Right renal pelvis (tissue), 4 donors: ENCODE measurements at regions not wholly inside any gene's neighbourhood (a gene's known extent, or its start where the extent isn't known, plus 50 kb on each side); places are given as distances from the start of the nearest gene placed in this dataset.

Experiments
- DNase-seq, 4 donors: peaks; one replicate each; pipeline ENCODE4 v3.0.0-alpha.2; 2013; ENCODE audit warnings: low read depth in 4 of 4, low spot score in 3 of 4, missing footprints in 1 of 4

- DNase-seq = no peak
Measured at GRCh38 chrX:96311366-96311765, 373.3 kb upstream of the DIAPH2 start.

GRCh38 chrX:96314985-96315384 is 369.7 kb upstream of the DIAPH2 start:
- DNase-seq = no peak

- DNase-seq = no peak
Measured at GRCh38 chrX:96361844-96362243, 322.8 kb upstream of the DIAPH2 start.

GRCh38 chrX:96372313-96373046 is 312.2 kb upstream of the DIAPH2 start:
- peak in 3 of 4 donors; percentile 23 to 33 (median 28) for DNase-seq

- no peak for DNase-seq
Measured at GRCh38 chrX:96373047-96373355, 311.6 kb upstream of the DIAPH2 start.

GRCh38 chrX:96376266-96376665 is 308.4 kb upstream of the DIAPH2 start:
- no peak for DNase-seq

GRCh38 chrX:96379951-96380350 is 304.7 kb upstream of the DIAPH2 start:
- no peak for DNase-seq

- DNase-seq = no peak
Measured at GRCh38 chrX:96382018-96382417, 302.6 kb upstream of the DIAPH2 start.

- no peak for DNase-seq
Measured at GRCh38 chrX:96383428-96383827, 301.2 kb upstream of the DIAPH2 start.

GRCh38 chrX:96386325-96386724 is 298.3 kb upstream of the DIAPH2 start:
- no peak for DNase-seq

- no peak for DNase-seq
Measured at GRCh38 chrX:96386981-96387380, 297.7 kb upstream of the DIAPH2 start.

- no peak for DNase-seq
Measured at GRCh38 chrX:96387801-96388200, 296.8 kb upstream of the DIAPH2 start.

- DNase-seq = no peak
Measured at GRCh38 chrX:96389281-96390047, 295.2 kb upstream of the DIAPH2 start.

- no peak for DNase-seq
Measured at GRCh38 chrX:96394598-96394997, 290.0 kb upstream of the DIAPH2 start.

- DNase-seq = no peak
Measured at GRCh38 chrX:96403446-96403845, 281.2 kb upstream of the DIAPH2 start.

- DNase-seq = no peak
Measured at GRCh38 chrX:96405842-96406241, 278.8 kb upstream of the DIAPH2 start.

- no peak for DNase-seq
Measured at GRCh38 chrX:96407072-96407471, 277.6 kb upstream of the DIAPH2 start.

GRCh38 chrX:96407501-96407900 is 277.1 kb upstream of the DIAPH2 start:
- DNase-seq = no peak

GRCh38 chrX:96407981-96408380 is 276.7 kb upstream of the DIAPH2 start:
- no peak for DNase-seq

GRCh38 chrX:96410927-96411326 is 273.7 kb upstream of the DIAPH2 start:
- DNase-seq = no peak

GRCh38 chrX:96417695-96418094 is 266.9 kb upstream of the DIAPH2 start:
- no peak for DNase-seq

- DNase-seq = no peak
Measured at GRCh38 chrX:96424007-96424406, 260.6 kb upstream of the DIAPH2 start.
